ENCODE measurements at regions not wholly inside any gene's neighbourhood (a gene's known extent, or its start where the extent isn't known, plus 50 kb on each side); places are given as distances from the start of the nearest gene placed in this dataset.

DNA sequence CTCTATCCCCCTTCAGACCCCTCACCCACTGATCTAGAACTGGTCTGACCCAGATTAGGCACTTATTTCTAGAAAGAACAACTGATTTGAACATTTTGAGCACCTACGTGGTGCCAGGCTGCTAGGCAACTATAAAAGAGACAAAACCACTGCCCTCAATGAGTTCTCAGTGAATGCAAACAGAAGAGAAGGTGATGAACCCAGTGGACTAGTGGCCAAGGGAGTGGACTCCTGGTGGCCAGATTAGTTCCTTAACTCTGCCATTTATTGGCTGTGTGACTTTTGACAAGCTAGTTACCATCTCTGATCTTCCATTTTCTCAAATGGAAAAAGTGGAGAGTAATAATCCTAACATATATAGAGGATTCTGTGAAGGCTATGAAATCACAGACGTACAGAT lies 259.1 kb upstream of the SALL1 start:
- no peak for TF ChIP-seq PPARA (CRISPR knock-in tag; IDR thresholded peaks at IDR 0.05; ENCODE audit: borderline replicate concordance)
- no peak for TF ChIP-seq ZNF8 (CRISPR knock-in tag; IDR thresholded peaks at IDR 0.05)
- no peak for TF ChIP-seq SNAI2 (CRISPR knock-in tag; IDR thresholded peaks at IDR 0.05)
- no peak for ATAC-seq

DNA sequence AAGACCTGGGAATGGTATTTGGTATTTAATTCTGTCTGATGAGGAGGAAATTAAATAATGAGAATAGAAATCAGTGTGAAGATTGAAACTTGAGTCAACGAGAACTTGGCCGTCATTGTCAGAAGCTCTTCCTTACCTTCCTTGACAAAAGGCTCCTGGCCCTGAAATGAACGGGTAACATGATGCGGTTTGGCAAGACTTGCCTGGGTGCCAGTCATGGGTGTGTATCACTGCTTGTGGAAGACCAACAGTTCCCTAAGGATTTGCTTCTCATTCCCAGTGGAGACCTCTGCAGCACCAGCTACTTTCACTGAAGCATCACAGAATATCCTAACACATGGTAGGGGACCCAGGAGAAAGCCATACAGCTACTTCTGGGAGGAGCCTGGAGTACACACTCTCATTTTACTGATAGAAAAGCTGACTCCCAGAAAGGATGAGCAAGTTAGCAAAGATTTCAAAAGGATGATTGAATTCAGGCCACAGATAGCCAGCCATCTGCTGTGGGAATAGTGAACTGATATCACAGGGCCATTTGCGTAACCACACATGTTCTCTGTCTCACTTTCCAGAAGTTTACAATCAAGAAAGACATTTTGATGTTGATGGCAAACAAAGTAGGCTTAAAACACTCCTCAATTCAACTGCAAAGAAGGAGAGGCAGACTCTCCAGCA lies 258.1 kb upstream of the SALL1 start:
- no peak for ATAC-seq
- TF ChIP-seq, protein P1, sequence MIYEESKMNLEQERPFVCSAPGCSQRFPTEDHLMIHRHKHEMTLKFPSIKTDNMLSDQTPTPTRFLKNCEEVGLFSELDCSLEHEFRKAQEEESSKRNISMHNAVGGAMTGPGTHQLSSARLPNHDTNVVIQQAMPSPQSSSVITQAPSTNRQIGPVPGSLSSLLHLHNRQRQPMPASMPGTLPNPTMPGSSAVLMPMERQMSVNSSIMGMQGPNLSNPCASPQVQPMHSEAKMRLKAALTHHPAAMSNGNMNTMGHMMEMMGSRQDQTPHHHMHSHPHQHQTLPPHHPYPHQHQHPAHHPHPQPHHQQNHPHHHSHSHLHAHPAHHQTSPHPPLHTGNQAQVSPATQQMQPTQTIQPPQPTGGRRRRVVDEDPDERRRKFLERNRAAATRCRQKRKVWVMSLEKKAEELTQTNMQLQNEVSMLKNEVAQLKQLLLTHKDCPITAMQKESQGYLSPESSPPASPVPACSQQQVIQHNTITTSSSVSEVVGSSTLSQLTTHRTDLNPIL (CRISPR knock-in tag; IDR thresholded peaks at IDR 0.05; ENCODE audit: low read depth), result no peak
- TF ChIP-seq SNAI2 (CRISPR knock-in tag; IDR thresholded peaks at IDR 0.05) (no peak), ZC3H10 (CRISPR knock-in tag; IDR thresholded peaks at IDR 0.05) (no peak), ZFP30 (CRISPR knock-in tag; IDR thresholded peaks at IDR 0.05) (no peak), ZFP3 (CRISPR knock-in tag; IDR thresholded peaks at IDR 0.05) (no peak), CSDC2 (CRISPR knock-in tag; IDR thresholded peaks at IDR 0.05) (no peak), OSR1 (CRISPR knock-in tag; IDR thresholded peaks at IDR 0.05) (no peak), ZNF70 (CRISPR knock-in tag; IDR thresholded peaks at IDR 0.05) (no peak), ZNF565 (CRISPR knock-in tag; conservative IDR thresholded peaks at IDR 0.05; ENCODE audit: low read depth) (no peak), GLIS3 (CRISPR knock-in tag; IDR thresholded peaks at IDR 0.05) (no peak), RARB (CRISPR knock-in tag; IDR thresholded peaks at IDR 0.05) (no peak), BACH2 (CRISPR knock-in tag; IDR thresholded peaks at IDR 0.05; ENCODE audit: borderline replicate concordance) (no peak), ZNF8 (CRISPR knock-in tag; IDR thresholded peaks at IDR 0.05) (no peak)
- TF ChIP-seq, protein P2, sequence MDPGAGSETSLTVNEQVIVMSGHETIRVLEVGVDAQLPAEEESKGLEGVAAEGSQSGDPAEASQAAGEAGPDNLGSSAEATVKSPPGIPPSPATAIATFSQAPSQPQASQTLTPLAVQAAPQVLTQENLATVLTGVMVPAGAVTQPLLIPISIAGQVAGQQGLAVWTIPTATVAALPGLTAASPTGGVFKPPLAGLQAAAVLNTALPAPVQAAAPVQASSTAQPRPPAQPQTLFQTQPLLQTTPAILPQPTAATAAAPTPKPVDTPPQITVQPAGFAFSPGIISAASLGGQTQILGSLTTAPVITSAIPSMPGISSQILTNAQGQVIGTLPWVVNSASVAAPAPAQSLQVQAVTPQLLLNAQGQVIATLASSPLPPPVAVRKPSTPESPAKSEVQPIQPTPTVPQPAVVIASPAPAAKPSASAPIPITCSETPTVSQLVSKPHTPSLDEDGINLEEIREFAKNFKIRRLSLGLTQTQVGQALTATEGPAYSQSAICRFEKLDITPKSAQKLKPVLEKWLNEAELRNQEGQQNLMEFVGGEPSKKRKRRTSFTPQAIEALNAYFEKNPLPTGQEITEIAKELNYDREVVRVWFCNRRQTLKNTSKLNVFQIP (CRISPR knock-in tag; IDR thresholded peaks at IDR 0.05; ENCODE audit: borderline replicate concordance, low read depth), result no peak
- TF ChIP-seq, protein P3, sequence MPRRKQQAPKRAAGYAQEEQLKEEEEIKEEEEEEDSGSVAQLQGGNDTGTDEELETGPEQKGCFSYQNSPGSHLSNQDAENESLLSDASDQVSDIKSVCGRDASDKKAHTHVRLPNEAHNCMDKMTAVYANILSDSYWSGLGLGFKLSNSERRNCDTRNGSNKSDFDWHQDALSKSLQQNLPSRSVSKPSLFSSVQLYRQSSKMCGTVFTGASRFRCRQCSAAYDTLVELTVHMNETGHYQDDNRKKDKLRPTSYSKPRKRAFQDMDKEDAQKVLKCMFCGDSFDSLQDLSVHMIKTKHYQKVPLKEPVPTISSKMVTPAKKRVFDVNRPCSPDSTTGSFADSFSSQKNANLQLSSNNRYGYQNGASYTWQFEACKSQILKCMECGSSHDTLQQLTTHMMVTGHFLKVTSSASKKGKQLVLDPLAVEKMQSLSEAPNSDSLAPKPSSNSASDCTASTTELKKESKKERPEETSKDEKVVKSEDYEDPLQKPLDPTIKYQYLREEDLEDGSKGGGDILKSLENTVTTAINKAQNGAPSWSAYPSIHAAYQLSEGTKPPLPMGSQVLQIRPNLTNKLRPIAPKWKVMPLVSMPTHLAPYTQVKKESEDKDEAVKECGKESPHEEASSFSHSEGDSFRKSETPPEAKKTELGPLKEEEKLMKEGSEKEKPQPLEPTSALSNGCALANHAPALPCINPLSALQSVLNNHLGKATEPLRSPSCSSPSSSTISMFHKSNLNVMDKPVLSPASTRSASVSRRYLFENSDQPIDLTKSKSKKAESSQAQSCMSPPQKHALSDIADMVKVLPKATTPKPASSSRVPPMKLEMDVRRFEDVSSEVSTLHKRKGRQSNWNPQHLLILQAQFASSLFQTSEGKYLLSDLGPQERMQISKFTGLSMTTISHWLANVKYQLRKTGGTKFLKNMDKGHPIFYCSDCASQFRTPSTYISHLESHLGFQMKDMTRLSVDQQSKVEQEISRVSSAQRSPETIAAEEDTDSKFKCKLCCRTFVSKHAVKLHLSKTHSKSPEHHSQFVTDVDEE (CRISPR knock-in tag; IDR thresholded peaks at IDR 0.05), result no peak
- TF ChIP-seq, protein P4, sequence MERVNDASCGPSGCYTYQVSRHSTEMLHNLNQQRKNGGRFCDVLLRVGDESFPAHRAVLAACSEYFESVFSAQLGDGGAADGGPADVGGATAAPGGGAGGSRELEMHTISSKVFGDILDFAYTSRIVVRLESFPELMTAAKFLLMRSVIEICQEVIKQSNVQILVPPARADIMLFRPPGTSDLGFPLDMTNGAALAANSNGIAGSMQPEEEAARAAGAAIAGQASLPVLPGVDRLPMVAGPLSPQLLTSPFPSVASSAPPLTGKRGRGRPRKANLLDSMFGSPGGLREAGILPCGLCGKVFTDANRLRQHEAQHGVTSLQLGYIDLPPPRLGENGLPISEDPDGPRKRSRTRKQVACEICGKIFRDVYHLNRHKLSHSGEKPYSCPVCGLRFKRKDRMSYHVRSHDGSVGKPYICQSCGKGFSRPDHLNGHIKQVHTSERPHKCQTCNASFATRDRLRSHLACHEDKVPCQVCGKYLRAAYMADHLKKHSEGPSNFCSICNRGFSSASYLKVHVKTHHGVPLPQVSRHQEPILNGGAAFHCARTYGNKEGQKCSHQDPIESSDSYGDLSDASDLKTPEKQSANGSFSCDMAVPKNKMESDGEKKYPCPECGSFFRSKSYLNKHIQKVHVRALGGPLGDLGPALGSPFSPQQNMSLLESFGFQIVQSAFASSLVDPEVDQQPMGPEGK (CRISPR knock-in tag; IDR thresholded peaks at IDR 0.05; ENCODE audit: borderline replicate concordance), result no peak

DNA sequence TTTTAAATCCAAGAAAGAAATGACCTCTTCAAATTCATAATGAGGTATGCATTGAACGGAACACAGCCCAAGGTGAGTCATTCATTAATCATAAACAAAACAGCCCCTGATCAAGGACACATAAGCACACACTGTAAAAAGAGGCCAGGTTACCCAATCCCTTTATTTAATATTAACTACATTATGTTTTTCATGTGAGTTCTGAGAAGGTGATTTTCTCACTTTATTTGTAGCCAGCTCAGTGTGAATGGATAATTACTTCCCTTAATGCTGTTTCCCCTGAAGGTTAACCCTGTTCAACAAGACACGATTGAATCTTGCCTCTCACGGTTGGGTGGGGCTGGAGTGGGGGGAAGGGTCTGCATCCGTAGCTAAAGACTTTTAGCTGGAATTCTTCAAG lies 257.3 kb upstream of the SALL1 start:
- TF ChIP-seq, protein P1 (CRISPR knock-in tag; IDR thresholded peaks at IDR 0.05; ENCODE audit: low read depth), result no peak
- no peak for TF ChIP-seq ESRRG (CRISPR knock-in tag; IDR thresholded peaks at IDR 0.05)
- no peak for TF ChIP-seq ZNF70 (CRISPR knock-in tag; IDR thresholded peaks at IDR 0.05)
- TF ChIP-seq, protein P5, sequence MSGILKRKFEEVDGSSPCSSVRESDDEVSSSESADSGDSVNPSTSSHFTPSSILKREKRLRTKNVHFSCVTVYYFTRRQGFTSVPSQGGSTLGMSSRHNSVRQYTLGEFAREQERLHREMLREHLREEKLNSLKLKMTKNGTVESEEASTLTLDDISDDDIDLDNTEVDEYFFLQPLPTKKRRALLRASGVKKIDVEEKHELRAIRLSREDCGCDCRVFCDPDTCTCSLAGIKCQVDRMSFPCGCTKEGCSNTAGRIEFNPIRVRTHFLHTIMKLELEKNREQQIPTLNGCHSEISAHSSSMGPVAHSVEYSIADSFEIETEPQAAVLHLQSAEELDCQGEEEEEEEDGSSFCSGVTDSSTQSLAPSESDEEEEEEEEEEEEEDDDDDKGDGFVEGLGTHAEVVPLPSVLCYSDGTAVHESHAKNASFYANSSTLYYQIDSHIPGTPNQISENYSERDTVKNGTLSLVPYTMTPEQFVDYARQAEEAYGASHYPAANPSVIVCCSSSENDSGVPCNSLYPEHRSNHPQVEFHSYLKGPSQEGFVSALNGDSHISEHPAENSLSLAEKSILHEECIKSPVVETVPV (CRISPR knock-in tag; IDR thresholded peaks at IDR 0.05), result no peak
- no peak for TF ChIP-seq TOX (CRISPR knock-in tag; IDR thresholded peaks at IDR 0.05; ENCODE audit: borderline replicate concordance)
- TF ChIP-seq ZNF565 (CRISPR knock-in tag; conservative IDR thresholded peaks at IDR 0.05; ENCODE audit: low read depth), result no peak
- TF ChIP-seq CSDC2 (CRISPR knock-in tag; IDR thresholded peaks at IDR 0.05), result no peak
- TF ChIP-seq GLIS3 (CRISPR knock-in tag; IDR thresholded peaks at IDR 0.05), result no peak
- no peak for TF ChIP-seq ARNTL (CRISPR knock-in tag; IDR thresholded peaks at IDR 0.05; ENCODE audit: borderline replicate concordance, low read depth)
- no peak for TF ChIP-seq PPARA (CRISPR knock-in tag; IDR thresholded peaks at IDR 0.05; ENCODE audit: borderline replicate concordance)
- TF ChIP-seq, protein P3 (CRISPR knock-in tag; IDR thresholded peaks at IDR 0.05), result no peak
- TF ChIP-seq ZFP3 (CRISPR knock-in tag; IDR thresholded peaks at IDR 0.05), result no peak
- TF ChIP-seq SNAI2 (CRISPR knock-in tag; IDR thresholded peaks at IDR 0.05), result no peak
- TF ChIP-seq ZFP30 (CRISPR knock-in tag; IDR thresholded peaks at IDR 0.05), result no peak
- TF ChIP-seq, protein P4 (CRISPR knock-in tag; IDR thresholded peaks at IDR 0.05; ENCODE audit: borderline replicate concordance), result no peak
- ATAC-seq, result no peak
